NCI-H748 treated with DMSO at 0.1 percent for 48 hours (cell line): ENCODE measurements at regions not wholly inside any gene's neighbourhood (a gene's known extent, or its start where the extent isn't known, plus 50 kb on each side); places are given as distances from the start of the nearest gene placed in this dataset.
A peak's percentile ranks its signal among the peaks of the same experiment; 100 is the strongest.
"Not testable (repeated sequence)": the region's sequence is repeated elsewhere in the genome, so short reads cannot be mapped to it uniquely, and the experiment has no call there.

Source experiments
- DNase-seq: peaks from one replicate; lab custom pipeline; 2025; lab: John Stamatoyannopoulos, UW

- no peak for DNase-seq
Measured at GRCh38 chr16:54985156-54985555, 54.5 kb downstream of the IRX5 start.

DNA sequence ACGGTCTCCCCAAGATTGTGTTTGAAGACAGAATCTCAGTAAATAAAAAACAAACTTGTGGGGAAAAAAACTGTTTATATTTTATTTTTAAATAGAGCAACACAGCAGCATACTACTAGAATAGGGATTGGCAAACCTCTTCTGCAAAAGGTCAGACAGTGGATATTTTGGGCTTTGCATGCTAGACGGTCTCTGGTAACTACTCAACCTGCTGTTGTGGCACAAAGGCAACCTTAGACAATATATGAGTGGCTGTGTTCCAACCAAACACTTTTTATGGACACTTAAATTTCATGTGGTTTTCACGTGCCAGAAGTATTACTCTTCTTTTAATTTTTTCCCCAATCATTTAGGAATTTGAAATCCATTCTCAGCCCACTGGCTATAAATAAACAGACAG is 55.0 kb downstream of the IRX5 start:
- DNase-seq: no peak

DNA sequence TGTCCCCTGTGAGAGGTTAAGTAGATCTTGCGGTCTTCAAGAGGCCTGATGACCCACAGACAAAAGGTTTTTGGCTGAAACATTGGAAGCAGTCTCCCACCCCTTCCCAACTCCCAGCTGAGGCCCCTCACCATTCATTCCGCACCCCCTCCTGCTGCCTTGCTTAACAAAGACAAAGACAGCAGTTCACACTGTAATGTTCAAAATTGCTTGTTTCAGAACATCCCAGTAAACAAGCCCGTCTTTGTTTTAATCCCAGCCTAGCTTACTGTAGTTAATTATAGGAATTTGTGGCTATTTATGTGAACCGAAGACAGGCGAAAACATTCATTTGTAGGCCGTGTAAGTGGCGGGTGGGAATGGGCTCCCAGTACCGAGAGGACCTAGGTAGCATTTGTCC is 55.7 kb downstream of the IRX5 start:
- DNase-seq: no peak

DNA sequence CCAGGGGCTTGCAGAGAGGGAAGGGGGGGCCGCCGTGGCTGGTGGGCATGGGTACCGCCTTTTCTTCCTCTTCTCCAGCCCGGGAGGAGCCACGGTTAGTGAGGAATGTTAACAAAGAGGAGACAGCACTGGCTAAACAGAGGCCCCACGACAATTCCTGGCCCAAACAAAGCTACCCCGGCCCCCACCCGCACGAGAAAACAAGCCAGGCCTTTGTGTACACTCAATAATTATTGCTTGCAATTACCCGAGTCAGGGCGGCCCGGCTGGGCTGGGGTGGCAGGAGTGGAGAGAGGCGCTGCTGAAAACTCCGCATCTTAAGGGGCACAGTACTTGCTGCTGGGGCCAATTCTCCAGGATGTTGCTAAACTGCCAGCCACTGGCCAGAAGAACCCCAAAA is 56.4 kb downstream of the IRX5 start:
- DNase-seq: peak; percentile 22

DNA sequence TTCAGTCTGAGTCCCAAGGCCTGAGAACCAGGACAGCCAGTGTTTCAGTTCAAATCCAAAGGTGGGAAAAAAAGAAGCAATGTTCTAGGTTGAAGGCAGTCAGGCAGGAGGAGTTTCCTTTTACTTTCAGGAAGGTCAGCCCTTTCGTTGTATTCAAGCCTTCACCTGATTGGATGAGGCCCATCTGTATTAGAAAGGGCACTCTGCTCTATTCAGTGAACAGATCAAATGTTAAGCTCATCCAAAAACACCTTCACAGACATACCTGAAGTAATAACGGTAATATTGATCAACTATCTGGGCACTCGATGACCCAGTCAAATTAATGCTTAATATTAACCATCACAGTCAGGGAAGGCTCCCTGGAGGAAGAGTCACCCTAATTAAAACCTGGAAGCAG is 60.9 kb downstream of the IRX5 start:
- DNase-seq: no peak

DNA sequence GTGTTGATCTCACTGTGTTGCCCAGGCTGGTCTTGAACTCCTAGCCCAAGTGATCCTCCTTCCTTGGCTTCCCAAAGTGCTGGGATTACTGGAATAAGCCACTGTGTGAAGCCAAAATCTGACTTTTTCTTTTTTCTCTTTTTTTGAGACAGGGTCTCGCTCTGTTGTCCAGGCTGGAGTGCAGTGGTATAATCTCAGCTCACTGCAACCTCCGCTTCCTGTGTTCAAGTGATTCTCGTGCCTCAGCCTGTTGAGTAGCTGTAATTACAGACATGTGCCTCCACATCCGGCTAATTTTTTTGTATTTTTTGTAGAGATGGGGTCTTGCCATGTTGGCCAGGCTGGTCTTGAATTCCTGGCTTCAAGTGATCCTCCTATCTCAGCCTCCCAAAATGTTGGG is 61.3 kb downstream of the IRX5 start:
- DNase-seq: not testable (repeated sequence)

- DNase-seq: no peak
Measured at GRCh38 chr16:54993106-54993895, 62.6 kb downstream of the IRX5 start.

GRCh38 chr16:54996186-54996585 is 65.5 kb downstream of the IRX5 start:
- no peak for DNase-seq

DNA sequence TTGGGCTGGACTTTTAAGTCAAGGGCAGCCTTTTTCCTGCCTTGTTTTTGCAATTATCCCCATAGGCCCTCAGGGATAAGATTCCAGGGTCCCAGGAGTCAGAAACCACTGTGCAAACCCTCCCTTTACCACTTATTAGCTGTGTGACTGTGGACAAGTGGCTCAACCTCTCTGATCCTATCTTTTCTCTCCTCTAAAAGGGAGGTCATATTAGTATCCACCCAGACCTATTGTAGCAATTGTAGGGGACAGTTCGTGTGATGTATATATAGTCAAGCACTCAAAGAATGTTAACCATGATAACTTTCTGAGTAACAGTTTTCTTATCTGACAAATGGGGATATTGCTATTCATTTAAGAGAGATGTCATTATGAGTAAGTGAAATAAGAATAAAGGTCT is 68.2 kb downstream of the IRX5 start:
- no peak for DNase-seq

DNA sequence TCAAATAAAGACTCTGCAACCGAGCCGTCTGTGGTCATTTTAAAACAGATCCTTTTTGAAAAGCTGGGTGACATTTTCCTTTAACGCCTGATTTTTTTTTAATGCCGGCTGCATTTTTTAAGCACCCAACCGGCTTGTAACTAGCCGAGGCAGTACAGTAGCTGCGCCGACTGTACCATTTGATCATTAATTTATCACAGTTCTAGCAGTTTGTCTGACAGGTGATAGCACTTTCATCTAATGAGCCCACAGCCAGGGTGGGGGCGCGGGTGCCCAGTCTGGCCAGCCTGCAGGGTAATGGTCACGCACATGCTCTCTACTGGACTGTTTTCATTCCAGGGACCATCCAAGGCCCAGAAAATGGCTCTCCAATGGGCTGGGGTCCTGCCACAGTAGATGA is 68.8 kb downstream of the IRX5 start:
- no peak for DNase-seq

DNA sequence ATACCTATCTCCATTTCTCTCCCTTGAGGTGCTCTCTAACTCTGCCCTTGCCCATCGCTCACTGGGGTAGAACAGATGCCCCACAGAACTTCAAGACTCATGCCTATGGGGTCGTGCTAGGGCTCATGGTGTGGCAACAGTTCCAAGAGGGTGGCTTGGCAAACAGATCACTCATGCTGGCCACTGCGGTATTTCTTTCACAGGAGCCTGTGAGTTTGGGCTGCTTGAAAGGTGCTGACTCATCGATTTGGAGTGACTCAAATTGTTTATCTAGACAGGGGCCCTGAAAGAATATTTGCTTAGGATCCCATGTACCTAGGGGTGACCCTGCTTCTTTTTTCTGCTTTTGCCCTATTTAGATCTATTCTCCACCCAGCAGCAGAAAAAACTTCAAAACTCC is 69.9 kb downstream of the IRX5 start:
- DNase-seq: no peak

- no peak for DNase-seq
Measured at GRCh38 chr16:55001931-55002330, 71.3 kb downstream of the IRX5 start.

GRCh38 chr16:55002419-55002818 is 71.8 kb downstream of the IRX5 start:
- no peak for DNase-seq

GRCh38 chr16:55003306-55003705 is 72.6 kb downstream of the IRX5 start:
- DNase-seq: no peak

GRCh38 chr16:55003916-55004315 is 73.3 kb downstream of the IRX5 start:
- DNase-seq: no peak

DNA sequence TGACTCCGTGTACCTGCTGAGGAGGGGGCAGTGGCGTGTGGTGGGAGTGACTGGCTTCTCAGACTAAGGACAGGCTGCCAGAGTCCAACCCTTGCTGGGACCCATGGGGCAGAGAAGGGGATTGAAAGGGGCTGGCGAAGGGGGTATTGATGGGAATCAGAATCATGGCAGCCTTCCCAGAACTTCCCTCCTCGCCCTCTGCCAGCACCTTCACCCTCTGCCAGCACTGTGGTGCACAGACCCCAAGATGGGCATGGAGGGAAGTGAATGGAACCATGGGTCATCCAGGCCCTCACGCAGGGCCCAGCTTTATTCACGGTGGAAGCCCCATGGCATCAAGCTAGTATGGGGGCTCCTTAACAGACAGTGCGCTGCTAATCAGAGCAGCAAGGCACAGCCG is 76.8 kb downstream of the IRX5 start:
- no peak for DNase-seq

DNA sequence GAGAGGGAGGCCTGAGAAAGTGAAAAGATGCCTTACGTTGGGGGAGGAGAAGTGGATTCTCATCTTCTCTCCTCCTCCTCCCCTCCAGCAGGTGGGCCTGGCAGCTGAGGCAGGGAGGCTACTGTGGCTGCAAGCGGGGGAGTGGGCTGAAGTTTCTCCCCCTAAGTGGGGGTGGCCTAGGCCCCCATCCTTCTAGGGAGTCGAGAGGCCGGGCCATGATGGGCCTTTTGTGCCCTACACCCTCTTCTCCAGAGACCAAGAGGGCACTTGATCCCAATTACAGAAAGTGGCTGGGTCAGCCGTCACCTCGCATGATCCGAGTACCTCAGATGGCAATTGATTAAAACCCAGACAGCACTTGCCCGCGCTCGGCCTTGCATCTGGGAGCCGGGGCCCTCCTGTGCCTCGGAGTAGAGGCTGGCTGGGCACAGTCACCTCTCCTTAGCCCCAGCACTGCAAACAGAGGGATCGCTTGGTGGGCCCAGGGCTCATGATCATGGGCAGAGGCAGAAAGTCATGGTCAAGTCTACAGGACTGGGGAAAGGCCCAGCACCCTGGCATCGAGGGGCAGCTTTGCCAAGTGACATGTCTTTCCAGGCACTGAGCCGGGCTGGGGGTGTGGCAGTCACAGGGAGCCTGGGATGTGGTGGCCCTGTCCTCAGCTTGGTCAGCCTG is 78.3 kb downstream of the IRX5 start:
- no peak for DNase-seq

DNA sequence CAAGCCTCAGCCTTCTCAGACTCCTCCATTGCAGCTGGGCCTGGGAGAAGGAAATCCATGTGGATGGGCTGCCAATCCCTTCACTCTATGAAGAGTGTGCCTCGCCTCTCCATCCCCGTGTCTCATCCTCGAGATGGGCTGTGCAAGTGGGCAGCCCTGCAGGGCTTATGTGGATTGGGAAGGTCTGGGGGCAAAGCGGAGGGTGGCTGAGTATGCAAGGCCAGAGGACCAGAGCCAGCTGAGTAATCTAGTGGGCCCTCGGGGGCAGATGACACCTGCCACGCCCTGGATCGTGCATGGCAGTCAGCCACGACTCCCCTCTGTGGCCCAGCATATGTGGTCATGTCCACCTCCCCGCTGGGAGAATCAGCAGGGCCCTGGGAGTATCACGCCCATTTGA is 78.9 kb downstream of the IRX5 start:
- no peak for DNase-seq

- DNase-seq: no peak
Measured at GRCh38 chr16:55010492-55011160, 80.0 kb downstream of the IRX5 start.

DNA sequence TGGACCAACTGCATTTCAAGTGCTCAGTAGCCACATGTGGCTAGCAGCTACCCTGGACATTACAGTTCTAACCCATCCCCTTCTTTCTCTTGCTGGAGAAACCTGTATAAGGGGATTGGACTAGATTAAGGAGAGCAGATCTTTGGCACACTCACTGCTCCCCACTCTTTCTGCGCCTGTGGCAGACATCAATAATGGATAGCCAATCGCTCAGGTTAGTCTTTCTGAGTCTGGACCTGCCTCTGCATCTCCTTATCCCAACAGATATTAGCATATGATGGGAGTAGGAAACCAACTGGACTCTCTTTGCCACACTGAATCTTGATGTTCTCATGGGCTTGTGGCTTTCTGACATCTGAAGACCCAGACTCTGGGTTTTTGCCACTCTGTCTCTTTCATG is 81.7 kb downstream of the IRX5 start:
- DNase-seq: no peak

- no peak for DNase-seq
Measured at GRCh38 chr16:55012793-55013192, 82.1 kb downstream of the IRX5 start.

GRCh38 chr16:55014022-55014421 is 83.4 kb downstream of the IRX5 start:
- no peak for DNase-seq

DNA sequence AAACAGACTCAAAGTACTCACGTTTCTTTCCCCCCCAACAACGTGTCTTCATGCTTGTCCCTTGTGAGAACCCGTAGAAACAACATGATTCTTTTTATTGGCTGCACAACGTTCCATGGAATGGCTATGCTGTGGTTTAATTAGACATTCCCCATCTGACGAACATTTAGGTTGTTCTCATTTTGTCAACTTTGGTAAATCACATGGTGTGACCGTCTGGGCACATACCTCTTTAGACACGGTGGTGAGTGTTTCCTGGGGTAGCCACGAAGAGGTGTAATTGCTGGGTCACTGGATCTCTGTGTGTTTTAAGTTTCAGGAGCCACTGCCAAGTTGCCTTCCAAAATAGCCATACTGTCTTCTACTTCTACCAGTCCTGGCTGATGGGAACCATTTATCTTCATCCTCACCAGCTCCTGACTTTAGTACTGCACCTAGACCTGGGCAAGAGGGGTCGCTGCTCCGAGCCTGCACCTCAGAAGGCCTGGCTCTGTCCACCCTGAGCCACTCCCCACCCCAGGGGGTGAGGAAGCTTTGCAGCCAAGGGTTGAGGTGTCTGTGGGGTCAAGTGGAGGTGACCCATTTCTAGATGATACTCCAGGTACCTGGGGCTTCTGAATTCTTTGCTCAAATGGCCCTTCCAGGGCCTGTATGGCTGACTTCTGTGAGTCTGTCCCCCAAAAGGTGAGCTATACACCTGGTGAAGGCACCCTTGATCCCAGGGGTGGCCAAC is 84.7 kb downstream of the IRX5 start:
- no peak for DNase-seq
